ENCODE measurements at regions not wholly inside any gene's neighbourhood (a gene's known extent, or its start where the extent isn't known, plus 50 kb on each side); places are given as distances from the start of the nearest gene placed in this dataset.

- TF ChIP-seq POLR2AphosphoS5 (IDR thresholded peaks at IDR 0.05) (no peak), CTCF (IDR thresholded peaks at IDR 0.05) (no peak), POLR2A (IDR thresholded peaks at IDR 0.05) (no peak), EP300 (IDR thresholded peaks at IDR 0.05) (no peak)
These were observed 210.1 kb downstream of the DEPDC1B start for GRCh38 chr5:60489856-60490255.

Measured in suprapubic skin (tissue), 4 donors.